ENCODE measurements at regions not wholly inside any gene's neighbourhood (a gene's known extent, or its start where the extent isn't known, plus 50 kb on each side); places are given as distances from the start of the nearest gene placed in this dataset.
A peak's percentile ranks its signal among the peaks of the same experiment; 100 is the strongest.
"Not testable (repeated sequence)": the region's sequence is repeated elsewhere in the genome, so short reads cannot be mapped to it uniquely, and the experiment has no call there.

DNA sequence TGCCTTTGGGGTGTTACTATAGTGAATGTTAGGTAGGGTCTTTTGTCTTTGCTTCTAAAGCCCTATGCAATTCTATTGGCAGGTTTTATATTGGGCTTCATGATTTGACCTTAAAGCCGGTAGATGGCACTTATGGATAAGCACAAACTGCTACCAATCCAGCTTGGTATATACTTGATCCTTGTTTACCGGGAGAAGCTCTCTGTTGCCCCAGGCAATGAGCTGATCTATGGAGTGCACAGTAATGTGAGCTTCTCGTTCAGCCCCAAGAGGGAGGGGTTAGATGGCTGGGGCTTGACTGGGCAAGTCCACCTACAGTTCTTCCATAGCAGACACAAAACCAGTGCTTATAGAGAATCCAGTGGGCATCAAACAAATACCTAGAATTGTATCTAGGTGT, 287.2 kb upstream of the CT83 start:
- H3K4me3 ChIP-seq (ENCODE audit: low read length in 3 of 3): no peak overlapping the region
- H3K9me3 ChIP-seq (ENCODE audit: control insufficient read depth in 2 of 3, insufficient read depth in 1 of 3, low read length in 3 of 3): no peaks in the 10 kb centered on the region
- H3K27ac ChIP-seq (ENCODE audit: low read depth in 2 of 2, low read length in 2 of 2): no peak overlapping the region
- FAIRE-seq: no peak
- TF ChIP-seq, protein P1, sequence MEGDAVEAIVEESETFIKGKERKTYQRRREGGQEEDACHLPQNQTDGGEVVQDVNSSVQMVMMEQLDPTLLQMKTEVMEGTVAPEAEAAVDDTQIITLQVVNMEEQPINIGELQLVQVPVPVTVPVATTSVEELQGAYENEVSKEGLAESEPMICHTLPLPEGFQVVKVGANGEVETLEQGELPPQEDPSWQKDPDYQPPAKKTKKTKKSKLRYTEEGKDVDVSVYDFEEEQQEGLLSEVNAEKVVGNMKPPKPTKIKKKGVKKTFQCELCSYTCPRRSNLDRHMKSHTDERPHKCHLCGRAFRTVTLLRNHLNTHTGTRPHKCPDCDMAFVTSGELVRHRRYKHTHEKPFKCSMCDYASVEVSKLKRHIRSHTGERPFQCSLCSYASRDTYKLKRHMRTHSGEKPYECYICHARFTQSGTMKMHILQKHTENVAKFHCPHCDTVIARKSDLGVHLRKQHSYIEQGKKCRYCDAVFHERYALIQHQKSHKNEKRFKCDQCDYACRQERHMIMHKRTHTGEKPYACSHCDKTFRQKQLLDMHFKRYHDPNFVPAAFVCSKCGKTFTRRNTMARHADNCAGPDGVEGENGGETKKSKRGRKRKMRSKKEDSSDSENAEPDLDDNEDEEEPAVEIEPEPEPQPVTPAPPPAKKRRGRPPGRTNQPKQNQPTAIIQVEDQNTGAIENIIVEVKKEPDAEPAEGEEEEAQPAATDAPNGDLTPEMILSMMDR (IDR thresholded peaks at IDR 0.05; ENCODE audit: borderline replicate concordance, extremely low read depth, insufficient read depth): no peak
- no peaks in the 10 kb centered on the region for H3K4me1 ChIP-seq (ENCODE audit: control insufficient read depth in 2 of 3, insufficient read depth in 2 of 3, low read depth in 1 of 3, low read length in 3 of 3)
- no peaks in the 10 kb centered on the region for H3K27me3 ChIP-seq (ENCODE audit: control insufficient read depth, insufficient read depth, low read length)
- DNase-seq: no peak
- H3K9ac ChIP-seq (ENCODE audit: low read length in 3 of 3): no peak overlapping the region
- H3K36me3 ChIP-seq (ENCODE audit: control insufficient read depth in 2 of 3, insufficient read depth in 3 of 3, low read length in 3 of 3): no peaks in the 10 kb centered on the region
- intact Hi-C loops (cut with DNase I): no loop called here

DNA sequence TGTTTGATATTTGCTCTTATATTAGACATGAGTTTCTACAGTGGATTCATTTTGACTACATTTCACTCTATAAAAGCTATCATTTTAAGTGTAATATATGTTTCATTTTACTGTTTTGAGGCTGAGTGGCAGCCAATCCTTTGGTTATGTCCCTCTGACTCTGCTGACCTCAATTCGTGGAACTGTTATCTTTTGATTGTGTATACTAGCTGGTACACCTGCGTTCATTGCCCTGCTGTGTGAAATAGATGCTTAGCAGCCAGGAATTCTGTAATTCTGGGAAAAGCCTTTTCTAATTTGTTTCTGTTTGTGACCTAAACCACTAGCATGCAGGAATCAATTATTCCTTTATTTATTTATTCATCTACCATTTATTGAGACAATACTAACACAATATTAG, 269.4 kb upstream of the CT83 start:
- FAIRE-seq: no peak
- Histone ChIP-seq H3K27me3 (ENCODE audit: control insufficient read depth, insufficient read depth, low read length) (no peaks in the 10 kb centered on the region), H3K9me3 (ENCODE audit: control insufficient read depth in 2 of 3, insufficient read depth in 1 of 3, low read length in 3 of 3) (no peaks in the 10 kb centered on the region), H3K36me3 (ENCODE audit: control insufficient read depth in 2 of 3, insufficient read depth in 3 of 3, low read length in 3 of 3) (no peaks in the 10 kb centered on the region), H3K27ac (ENCODE audit: low read depth in 2 of 2, low read length in 2 of 2) (no peak overlapping the region), H3K4me1 (ENCODE audit: control insufficient read depth in 2 of 3, insufficient read depth in 2 of 3, low read depth in 1 of 3, low read length in 3 of 3) (no peaks in the 10 kb centered on the region), H3K4me3 (ENCODE audit: low read length in 3 of 3) (no peak overlapping the region), H3K9ac (ENCODE audit: low read length in 3 of 3) (no peak overlapping the region)
- intact Hi-C loops (cut with DNase I): no loop called here
- no peak for DNase-seq
- TF ChIP-seq, protein P1 (IDR thresholded peaks at IDR 0.05; ENCODE audit: borderline replicate concordance, extremely low read depth, insufficient read depth): no peak

DNA sequence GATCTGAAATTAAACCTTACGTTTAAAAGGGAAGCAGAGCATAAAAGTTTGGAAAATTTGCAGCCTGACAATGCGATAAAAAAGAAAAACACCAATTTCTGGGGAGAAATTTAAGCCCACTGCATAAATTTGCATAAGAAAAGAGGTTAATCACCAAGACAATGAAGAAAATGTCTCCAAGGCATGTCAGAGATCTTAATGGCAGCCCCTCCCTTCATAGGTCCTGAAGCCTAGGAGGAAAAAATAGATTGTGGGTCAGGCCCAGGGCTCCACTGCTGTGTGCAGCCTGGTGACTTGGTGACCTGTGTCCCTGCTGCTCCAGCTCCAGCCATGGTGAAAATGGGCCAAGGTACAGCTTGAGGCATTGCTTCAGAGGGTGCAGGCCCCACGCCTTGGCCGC, 264.0 kb upstream of the CT83 start:
- Histone ChIP-seq H3K27me3 (ENCODE audit: control insufficient read depth, insufficient read depth, low read length) (no peaks in the 10 kb centered on the region), H3K36me3 (ENCODE audit: control insufficient read depth in 2 of 3, insufficient read depth in 3 of 3, low read length in 3 of 3) (no peaks in the 10 kb centered on the region), H3K4me1 (ENCODE audit: control insufficient read depth in 2 of 3, insufficient read depth in 2 of 3, low read depth in 1 of 3, low read length in 3 of 3) (no peaks in the 10 kb centered on the region), H3K9me3 (ENCODE audit: control insufficient read depth in 2 of 3, insufficient read depth in 1 of 3, low read length in 3 of 3) (no peaks in the 10 kb centered on the region), H3K27ac (ENCODE audit: low read depth in 2 of 2, low read length in 2 of 2) (no peak overlapping the region), H3K9ac (ENCODE audit: low read length in 3 of 3) (no peak overlapping the region), H3K4me3 (ENCODE audit: low read length in 3 of 3) (no peak overlapping the region)
- DNase-seq (peak in 1 of 5 donors; percentile 46), FAIRE-seq (no peak)
- intact Hi-C loops (cut with DNase I): no loop called here
- TF ChIP-seq, protein P1 (IDR thresholded peaks at IDR 0.05; ENCODE audit: borderline replicate concordance, extremely low read depth, insufficient read depth): no peak

DNA sequence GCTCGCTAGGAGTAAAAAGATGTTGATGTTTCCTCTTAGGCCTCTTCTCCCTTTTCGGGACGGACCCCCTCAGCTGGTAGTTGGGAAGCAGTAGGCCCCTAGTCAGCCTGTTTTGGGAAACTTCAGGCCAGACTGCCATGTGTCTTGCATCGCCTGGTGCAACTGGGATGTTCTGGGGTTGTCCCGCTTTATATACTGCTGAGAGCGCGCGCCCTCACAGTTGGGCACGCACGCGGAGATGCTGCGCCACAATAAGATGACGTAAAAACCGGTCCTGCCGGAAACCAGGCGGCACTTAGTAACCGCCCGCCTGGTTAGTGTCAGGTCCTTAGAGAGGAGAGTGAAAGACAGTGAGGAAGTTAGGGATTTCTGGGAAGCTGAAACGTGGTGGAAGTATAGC, 231.3 kb upstream of the CT83 start:
- no peak overlapping the region for H3K4me3 ChIP-seq (ENCODE audit: low read length in 3 of 3)
- intact Hi-C loops (cut with DNase I): no loop called here
- DNase-seq (peak in 1 of 5 donors; percentile 53), FAIRE-seq (no peak)
- TF ChIP-seq, protein P1 (IDR thresholded peaks at IDR 0.05; ENCODE audit: borderline replicate concordance, extremely low read depth, insufficient read depth): no peak
- H3K9me3 ChIP-seq (ENCODE audit: control insufficient read depth in 2 of 3, insufficient read depth in 1 of 3, low read length in 3 of 3): no peaks in the 10 kb centered on the region
- H3K27me3 ChIP-seq (ENCODE audit: control insufficient read depth, insufficient read depth, low read length): no peaks in the 10 kb centered on the region
- H3K9ac ChIP-seq (ENCODE audit: low read length in 3 of 3): no peak overlapping the region
- no peak overlapping the region for H3K27ac ChIP-seq (ENCODE audit: low read depth in 2 of 2, low read length in 2 of 2)
- H3K36me3 ChIP-seq (ENCODE audit: control insufficient read depth in 2 of 3, insufficient read depth in 3 of 3, low read length in 3 of 3): no peaks in the 10 kb centered on the region
- no peaks in the 10 kb centered on the region for H3K4me1 ChIP-seq (ENCODE audit: control insufficient read depth in 2 of 3, insufficient read depth in 2 of 3, low read depth in 1 of 3, low read length in 3 of 3)

DNA sequence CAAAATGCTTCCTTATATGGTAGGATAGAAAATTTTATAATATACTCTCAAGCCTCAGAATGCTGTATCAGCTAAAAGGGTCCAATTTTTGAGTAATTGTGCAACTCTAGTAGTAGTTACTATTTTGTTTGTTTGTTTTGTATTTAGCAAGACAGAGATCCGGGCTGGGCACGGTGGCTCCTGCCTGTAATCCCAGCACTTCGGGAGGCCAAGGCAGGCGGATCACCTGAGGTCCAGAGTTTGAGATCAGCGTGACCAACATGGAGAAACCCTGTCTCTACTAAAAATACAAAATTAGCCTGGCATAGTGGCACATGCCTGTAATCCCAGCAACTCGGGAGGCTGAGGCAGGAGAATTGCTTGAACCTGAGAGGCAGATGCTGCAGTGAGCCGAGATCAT, 216.8 kb upstream of the CT83 start:
- H3K4me1 ChIP-seq (ENCODE audit: control insufficient read depth in 2 of 3, insufficient read depth in 2 of 3, low read depth in 1 of 3, low read length in 3 of 3); DNase-seq; H3K9ac ChIP-seq (ENCODE audit: low read length in 3 of 3); intact Hi-C loops (cut with DNase I); H3K27ac ChIP-seq (ENCODE audit: low read depth in 2 of 2, low read length in 2 of 2); H3K36me3 ChIP-seq (ENCODE audit: control insufficient read depth in 2 of 3, insufficient read depth in 3 of 3, low read length in 3 of 3); H3K9me3 ChIP-seq (ENCODE audit: control insufficient read depth in 2 of 3, insufficient read depth in 1 of 3, low read length in 3 of 3); H3K27me3 ChIP-seq (ENCODE audit: control insufficient read depth, insufficient read depth, low read length); H3K4me3 ChIP-seq (ENCODE audit: low read length in 3 of 3); FAIRE-seq: not testable (repeated sequence)
